ENCODE measurements at regions not wholly inside any gene's neighbourhood (a gene's known extent, or its start where the extent isn't known, plus 50 kb on each side); places are given as distances from the start of the nearest gene placed in this dataset.
A peak's percentile ranks its signal among the peaks of the same experiment; 100 is the strongest.

- H3K36me3 ChIP-seq (ENCODE audit: low read depth) = no peaks in the 10 kb centered on the region
- H3K27ac ChIP-seq (ENCODE audit: poor library complexity, severe bottlenecking) = peak overlapping the region; percentile 79
- peaks cover 36% of the 10 kb centered on the region for H3K4me1 ChIP-seq (ENCODE audit: insufficient read depth, poor library complexity, severe bottlenecking)
- no peaks in the 10 kb centered on the region for H3K9me3 ChIP-seq (ENCODE audit: severe bottlenecking)
- H3K4me3 ChIP-seq (ENCODE audit: severe bottlenecking) = no peak overlapping the region
- no peak for DNase-seq (ENCODE audit: low spot score)
- no peak for ATAC-seq (ENCODE audit: low read depth)
- H3K27me3 ChIP-seq (ENCODE audit: insufficient read depth, poor library complexity, severe bottlenecking) = no peaks in the 10 kb centered on the region
- no peak for TF ChIP-seq CTCF (IDR thresholded peaks at IDR 0.05; ENCODE audit: poor library complexity, severe bottlenecking)
These were observed 83.6 kb upstream of the CACUL1 start for GRCh38 chr10:118838364-118838763.

GRCh38 chr10:118839348-118839747 lies 84.6 kb upstream of the CACUL1 start:
- DNase-seq (ENCODE audit: low spot score) (no peak), ATAC-seq (ENCODE audit: low read depth) (no peak)
- Histone ChIP-seq H3K36me3 (ENCODE audit: low read depth) (no peaks in the 10 kb centered on the region), H3K4me3 (ENCODE audit: severe bottlenecking) (no peak overlapping the region), H3K27me3 (ENCODE audit: insufficient read depth, poor library complexity, severe bottlenecking) (no peaks in the 10 kb centered on the region), H3K9me3 (ENCODE audit: severe bottlenecking) (no peaks in the 10 kb centered on the region), H3K27ac (ENCODE audit: poor library complexity, severe bottlenecking) (peak overlapping the region; percentile 79), H3K4me1 (ENCODE audit: insufficient read depth, poor library complexity, severe bottlenecking) (peaks cover 36% of the 10 kb centered on the region)
- no peak for TF ChIP-seq CTCF (IDR thresholded peaks at IDR 0.05; ENCODE audit: poor library complexity, severe bottlenecking)

- peaks cover 44% of the 10 kb centered on the region for H3K4me1 ChIP-seq (ENCODE audit: insufficient read depth, poor library complexity, severe bottlenecking)
- no peaks in the 10 kb centered on the region for H3K27me3 ChIP-seq (ENCODE audit: insufficient read depth, poor library complexity, severe bottlenecking)
- no peak overlapping the region for H3K4me3 ChIP-seq (ENCODE audit: severe bottlenecking)
- peak overlapping the region; percentile 79 for H3K27ac ChIP-seq (ENCODE audit: poor library complexity, severe bottlenecking)
- H3K36me3 ChIP-seq (ENCODE audit: low read depth) = no peaks in the 10 kb centered on the region
- peak; percentile 95 for DNase-seq (ENCODE audit: low spot score)
- H3K9me3 ChIP-seq (ENCODE audit: severe bottlenecking) = no peaks in the 10 kb centered on the region
- no peak for TF ChIP-seq CTCF (IDR thresholded peaks at IDR 0.05; ENCODE audit: poor library complexity, severe bottlenecking)
- ATAC-seq (ENCODE audit: low read depth) = peak; percentile 79
These were observed 85.5 kb upstream of the CACUL1 start for GRCh38 chr10:118840071-118840775.

DNA sequence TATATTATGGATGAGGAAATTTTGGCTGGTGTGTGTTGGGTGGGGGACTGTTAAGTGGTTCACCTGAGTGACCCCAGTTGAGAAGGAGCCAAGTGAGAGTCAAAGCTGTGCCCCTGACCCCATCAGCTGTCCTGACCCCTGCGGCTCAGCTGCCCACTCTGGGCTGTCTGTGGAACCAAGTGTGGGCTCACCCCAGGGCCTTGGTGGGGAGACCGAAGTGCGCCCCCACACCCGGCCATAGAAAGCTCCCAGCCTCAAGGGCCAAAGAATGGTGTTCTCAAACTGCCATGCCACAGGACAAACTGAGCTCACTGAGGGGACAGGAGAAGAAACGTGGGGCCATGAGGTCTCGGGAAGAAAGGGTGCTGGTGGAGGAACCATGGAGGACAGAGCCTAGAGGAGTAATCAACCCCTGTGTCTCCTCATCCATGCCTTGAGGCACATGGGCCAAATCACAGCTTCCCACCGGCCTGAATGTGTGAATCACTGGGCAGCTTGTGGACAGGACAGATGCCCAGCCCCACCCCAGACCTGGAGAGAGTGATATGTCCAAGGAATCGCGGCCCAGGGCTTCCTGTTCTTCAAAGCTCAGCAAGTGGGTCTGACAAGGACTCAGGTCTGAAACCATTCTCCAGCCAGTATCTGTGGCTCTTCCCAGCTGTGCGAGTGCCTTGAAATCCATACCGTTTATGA lies 86.2 kb upstream of the CACUL1 start:
- H3K27me3 ChIP-seq (ENCODE audit: insufficient read depth, poor library complexity, severe bottlenecking) = no peaks in the 10 kb centered on the region
- peak overlapping the region; percentile 79 for H3K27ac ChIP-seq (ENCODE audit: poor library complexity, severe bottlenecking)

More for the DNA sequence above, 86.2 kb upstream of the CACUL1 start:
- DNase-seq (ENCODE audit: low spot score) (no peak), ATAC-seq (ENCODE audit: low read depth) (no peak)
- peaks cover 44% of the 10 kb centered on the region for H3K4me1 ChIP-seq (ENCODE audit: insufficient read depth, poor library complexity, severe bottlenecking)
- no peaks in the 10 kb centered on the region for H3K9me3 ChIP-seq (ENCODE audit: severe bottlenecking)
- H3K36me3 ChIP-seq (ENCODE audit: low read depth) = no peaks in the 10 kb centered on the region
- no peak for TF ChIP-seq CTCF (IDR thresholded peaks at IDR 0.05; ENCODE audit: poor library complexity, severe bottlenecking)
- no peak overlapping the region for H3K4me3 ChIP-seq (ENCODE audit: severe bottlenecking)

All from RWPE2 (cell line).